ENCODE measurements at regions not wholly inside any gene's neighbourhood (a gene's known extent, or its start where the extent isn't known, plus 50 kb on each side); places are given as distances from the start of the nearest gene placed in this dataset.
A peak's percentile ranks its signal among the peaks of the same experiment; 100 is the strongest.

GRCh38 chr9:12934545-12935272 is 159.9 kb downstream of the LURAP1L start:
- no peak for DNase-seq

- no peak for DNase-seq
These were observed 160.9 kb downstream of the LURAP1L start for GRCh38 chr9:12935714-12936113.

- DNase-seq: no peak
These were observed 179.6 kb downstream of the LURAP1L start for GRCh38 chr9:12954441-12954840.

- no peak for DNase-seq
These were observed 180.8 kb downstream of the LURAP1L start for GRCh38 chr9:12955510-12956163.

- DNase-seq: no peak
These were observed 181.4 kb downstream of the LURAP1L start for GRCh38 chr9:12956261-12956660.

GRCh38 chr9:12956805-12957204 is 182.0 kb downstream of the LURAP1L start:
- DNase-seq: no peak

- DNase-seq: no peak
These were observed 183.5 kb downstream of the LURAP1L start for GRCh38 chr9:12958279-12958678.

- no peak for DNase-seq
These were observed 183.9 kb downstream of the LURAP1L start for GRCh38 chr9:12958708-12959107.

GRCh38 chr9:12961276-12961809 is 186.5 kb downstream of the LURAP1L start:
- no peak for DNase-seq

- no peak for DNase-seq
These were observed 188.7 kb downstream of the LURAP1L start for GRCh38 chr9:12963537-12963936.

GRCh38 chr9:12964271-12964670 is 189.5 kb downstream of the LURAP1L start:
- DNase-seq: no peak

- no peak for DNase-seq
These were observed 190.5 kb downstream of the LURAP1L start for GRCh38 chr9:12965303-12965702.

- DNase-seq: no peak
These were observed 193.3 kb downstream of the LURAP1L start for GRCh38 chr9:12968093-12968492.

- DNase-seq: peak; percentile 35 to 39
These were observed 198.1 kb downstream of the LURAP1L start for GRCh38 chr9:12972608-12973589.

- DNase-seq: no peak
These were observed 198.9 kb downstream of the LURAP1L start for GRCh38 chr9:12973710-12974109.

- no peak for DNase-seq
These were observed 199.9 kb downstream of the LURAP1L start for GRCh38 chr9:12974671-12975070.

GRCh38 chr9:12975496-12975895 is 200.7 kb downstream of the LURAP1L start:
- no peak for DNase-seq

GRCh38 chr9:12980085-12980851 is 205.4 kb downstream of the LURAP1L start:
- DNase-seq: no peak

- DNase-seq: no peak
These were observed 213.4 kb downstream of the LURAP1L start for GRCh38 chr9:12988258-12988657.

GRCh38 chr9:12989669-12990068 is 214.8 kb downstream of the LURAP1L start:
- no peak for DNase-seq

GRCh38 chr9:12993466-12993865 is 218.6 kb downstream of the LURAP1L start:
- no peak for DNase-seq

- no peak for DNase-seq
These were observed 222.2 kb downstream of the LURAP1L start for GRCh38 chr9:12997009-12997408.

All from Kasumi-1 (cell line).